ENCODE measurements at regions not wholly inside any gene's neighbourhood (a gene's known extent, or its start where the extent isn't known, plus 50 kb on each side); places are given as distances from the start of the nearest gene placed in this dataset.

DNA sequence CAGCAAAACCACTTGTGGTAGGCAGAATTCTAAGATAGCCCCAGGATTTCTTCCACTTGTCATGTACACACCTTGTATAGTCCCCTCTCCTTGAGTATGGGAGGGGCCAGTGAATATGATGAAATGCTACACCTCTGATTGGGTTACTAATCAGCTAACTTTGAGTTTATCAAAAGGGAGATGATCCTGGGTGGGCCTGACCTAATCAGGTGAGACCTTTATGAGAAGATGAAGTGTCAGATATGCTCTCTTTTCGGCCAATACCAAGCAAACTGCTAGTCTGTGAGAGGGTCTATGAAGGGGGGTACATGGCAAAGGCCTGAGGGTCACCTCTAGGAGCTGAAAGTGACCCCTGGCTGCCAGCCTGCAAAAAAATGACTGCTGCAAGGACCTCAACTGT is 154.3 kb upstream of the CRY1 start:
- Mint-ChIP-seq H3K27me3 (ENCODE audit: low read depth) (peaks cover 45% of the 10 kb centered on the region), H3K36me3 (ENCODE audit: low read depth) (peaks cover 3% of the 10 kb centered on the region), H3K27ac (ENCODE audit: unreplicated experiment) (no peak overlapping the region), H3K4me3 (ENCODE audit: unreplicated experiment) (no peak overlapping the region), H3K9me3 (ENCODE audit: low read depth) (no peaks in the 10 kb centered on the region), H3K4me1 (ENCODE audit: low read depth) (no peaks in the 10 kb centered on the region)
- TF ChIP-seq, protein P1, sequence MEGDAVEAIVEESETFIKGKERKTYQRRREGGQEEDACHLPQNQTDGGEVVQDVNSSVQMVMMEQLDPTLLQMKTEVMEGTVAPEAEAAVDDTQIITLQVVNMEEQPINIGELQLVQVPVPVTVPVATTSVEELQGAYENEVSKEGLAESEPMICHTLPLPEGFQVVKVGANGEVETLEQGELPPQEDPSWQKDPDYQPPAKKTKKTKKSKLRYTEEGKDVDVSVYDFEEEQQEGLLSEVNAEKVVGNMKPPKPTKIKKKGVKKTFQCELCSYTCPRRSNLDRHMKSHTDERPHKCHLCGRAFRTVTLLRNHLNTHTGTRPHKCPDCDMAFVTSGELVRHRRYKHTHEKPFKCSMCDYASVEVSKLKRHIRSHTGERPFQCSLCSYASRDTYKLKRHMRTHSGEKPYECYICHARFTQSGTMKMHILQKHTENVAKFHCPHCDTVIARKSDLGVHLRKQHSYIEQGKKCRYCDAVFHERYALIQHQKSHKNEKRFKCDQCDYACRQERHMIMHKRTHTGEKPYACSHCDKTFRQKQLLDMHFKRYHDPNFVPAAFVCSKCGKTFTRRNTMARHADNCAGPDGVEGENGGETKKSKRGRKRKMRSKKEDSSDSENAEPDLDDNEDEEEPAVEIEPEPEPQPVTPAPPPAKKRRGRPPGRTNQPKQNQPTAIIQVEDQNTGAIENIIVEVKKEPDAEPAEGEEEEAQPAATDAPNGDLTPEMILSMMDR (IDR thresholded peaks at IDR 0.05), result no peak
- DNase-seq (ENCODE audit: low spot score), result no peak

DNA sequence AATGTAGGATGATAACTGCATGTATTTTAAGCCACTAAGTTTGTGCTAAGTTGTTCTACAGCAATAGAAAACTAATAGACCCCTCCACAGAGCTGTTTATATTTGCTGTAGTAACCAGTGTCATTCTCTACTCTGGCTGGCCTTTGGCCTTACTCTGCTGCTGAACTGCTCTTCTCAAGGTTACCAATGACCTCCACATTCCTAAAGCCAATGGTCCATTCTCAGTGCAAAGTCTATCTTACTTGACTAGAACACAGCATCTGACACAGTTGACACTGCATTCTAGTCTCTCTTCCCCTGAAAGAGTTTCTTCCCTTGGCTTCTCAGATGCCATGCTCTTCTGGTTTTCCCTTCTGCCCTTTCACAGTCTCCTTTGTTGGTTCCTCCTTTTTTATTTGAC is 154.8 kb upstream of the CRY1 start:
- Mint-ChIP-seq H3K27ac (ENCODE audit: unreplicated experiment) (no peak overlapping the region), H3K9me3 (ENCODE audit: low read depth) (no peaks in the 10 kb centered on the region), H3K36me3 (ENCODE audit: low read depth) (peaks cover 1% of the 10 kb centered on the region), H3K27me3 (ENCODE audit: low read depth) (peaks cover 40% of the 10 kb centered on the region), H3K4me1 (ENCODE audit: low read depth) (no peaks in the 10 kb centered on the region), H3K4me3 (ENCODE audit: unreplicated experiment) (no peak overlapping the region)
- no peak for DNase-seq (ENCODE audit: low spot score)
- TF ChIP-seq, protein P1 (IDR thresholded peaks at IDR 0.05), result no peak

DNA sequence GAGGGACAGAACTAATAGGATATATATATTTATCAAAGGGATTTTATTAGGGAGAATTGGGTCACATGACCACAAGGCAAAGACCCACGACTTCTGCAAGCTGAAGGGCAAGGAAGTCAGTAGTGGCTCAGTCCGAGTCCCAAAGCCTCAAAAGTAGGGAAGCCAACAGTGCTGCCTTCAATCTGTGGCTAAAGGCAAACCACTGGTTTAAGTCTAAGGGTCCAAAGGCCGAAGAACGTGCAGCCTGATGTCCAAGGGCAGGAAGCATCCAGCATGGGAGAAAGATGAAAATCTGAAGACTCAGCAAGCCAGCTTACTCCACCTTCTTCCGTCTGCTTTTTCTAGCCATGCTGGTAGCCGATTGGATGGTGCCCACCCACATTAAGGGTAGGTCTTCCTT is 157.9 kb upstream of the CRY1 start:
- Mint-ChIP-seq H3K36me3 (ENCODE audit: low read depth) (peaks cover 1% of the 10 kb centered on the region), H3K9me3 (ENCODE audit: low read depth) (no peaks in the 10 kb centered on the region), H3K4me3 (ENCODE audit: unreplicated experiment) (no peak overlapping the region), H3K27ac (ENCODE audit: unreplicated experiment) (no peak overlapping the region), H3K27me3 (ENCODE audit: low read depth) (peaks cover 32% of the 10 kb centered on the region), H3K4me1 (ENCODE audit: low read depth) (no peaks in the 10 kb centered on the region)
- TF ChIP-seq, protein P1 (IDR thresholded peaks at IDR 0.05), result no peak
- DNase-seq (ENCODE audit: low spot score), result no peak

DNA sequence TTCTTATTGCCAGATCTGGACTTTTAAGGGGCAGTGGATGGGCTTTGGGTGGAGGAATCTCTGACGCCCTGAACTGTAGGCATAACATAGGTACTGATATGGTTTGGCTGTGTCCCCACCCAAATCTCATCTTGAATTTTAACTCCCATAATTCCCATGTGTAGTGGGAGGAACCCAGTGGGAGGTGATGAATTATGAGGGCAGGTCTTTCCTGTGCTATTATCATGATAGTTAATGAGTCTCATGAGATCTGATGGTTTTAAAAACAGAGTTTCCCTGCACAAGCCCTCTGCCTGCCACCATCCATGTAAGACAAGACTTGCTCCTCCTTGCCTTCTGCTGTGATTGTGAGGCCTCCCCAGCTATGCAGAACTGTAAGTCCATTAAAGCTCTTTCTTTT is 160.0 kb upstream of the CRY1 start:
- Mint-ChIP-seq H3K36me3 (ENCODE audit: low read depth) (peaks cover 1% of the 10 kb centered on the region), H3K27ac (ENCODE audit: unreplicated experiment) (no peak overlapping the region), H3K4me3 (ENCODE audit: unreplicated experiment) (no peak overlapping the region), H3K27me3 (ENCODE audit: low read depth) (peaks cover 31% of the 10 kb centered on the region), H3K4me1 (ENCODE audit: low read depth) (no peaks in the 10 kb centered on the region), H3K9me3 (ENCODE audit: low read depth) (peaks cover 4% of the 10 kb centered on the region)
- DNase-seq (ENCODE audit: low spot score), result no peak
- TF ChIP-seq, protein P1 (IDR thresholded peaks at IDR 0.05), result no peak

DNA sequence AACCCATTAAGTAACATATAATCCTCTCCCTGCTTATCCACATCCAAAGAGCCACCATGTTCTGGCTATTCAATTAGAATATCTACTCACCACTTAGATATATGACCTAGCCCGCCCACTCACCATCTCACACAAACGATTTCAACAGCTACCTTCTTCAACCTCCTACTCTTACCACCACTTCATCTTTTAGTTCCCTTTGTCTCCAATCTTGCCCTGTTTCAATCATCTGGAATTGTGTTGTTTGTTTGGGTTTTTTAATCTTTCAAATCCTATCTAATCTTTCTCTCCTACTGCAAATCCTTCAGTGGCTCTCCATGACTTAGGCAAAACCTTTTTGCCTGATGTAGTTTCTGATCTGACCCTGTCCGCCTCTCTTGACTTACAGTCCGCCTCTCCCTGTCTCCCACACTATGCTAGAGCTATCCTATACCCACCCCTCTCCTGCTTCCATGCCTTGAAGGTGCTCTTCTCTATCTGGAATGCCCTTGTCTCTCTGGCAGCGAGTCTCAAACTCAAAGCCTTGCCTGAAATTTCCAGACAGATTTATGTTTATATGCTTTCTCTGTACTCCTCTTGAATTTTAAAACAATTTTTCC is 161.0 kb upstream of the CRY1 start:
- TF ChIP-seq, protein P1 (IDR thresholded peaks at IDR 0.05), result no peak
- Mint-ChIP-seq H3K27me3 (ENCODE audit: low read depth) (peaks cover 24% of the 10 kb centered on the region), H3K9me3 (ENCODE audit: low read depth) (peaks cover 4% of the 10 kb centered on the region)

More for the DNA sequence above, 161.0 kb upstream of the CRY1 start:
- no peak overlapping the region for H3K27ac Mint-ChIP-seq (ENCODE audit: unreplicated experiment)
- no peaks in the 10 kb centered on the region for H3K36me3 Mint-ChIP-seq (ENCODE audit: low read depth)
- no peak for DNase-seq (ENCODE audit: low spot score)
- H3K4me3 Mint-ChIP-seq (ENCODE audit: unreplicated experiment), result no peak overlapping the region
- H3K4me1 Mint-ChIP-seq (ENCODE audit: low read depth), result no peaks in the 10 kb centered on the region

Measured in chondrocyte (in vitro differentiated cells).